ENCODE measurements at regions not wholly inside any gene's neighbourhood (a gene's known extent, or its start where the extent isn't known, plus 50 kb on each side); places are given as distances from the start of the nearest gene placed in this dataset.
"Not testable (repeated sequence)": the region's sequence is repeated elsewhere in the genome, so short reads cannot be mapped to it uniquely, and the experiment has no call there.

DNA sequence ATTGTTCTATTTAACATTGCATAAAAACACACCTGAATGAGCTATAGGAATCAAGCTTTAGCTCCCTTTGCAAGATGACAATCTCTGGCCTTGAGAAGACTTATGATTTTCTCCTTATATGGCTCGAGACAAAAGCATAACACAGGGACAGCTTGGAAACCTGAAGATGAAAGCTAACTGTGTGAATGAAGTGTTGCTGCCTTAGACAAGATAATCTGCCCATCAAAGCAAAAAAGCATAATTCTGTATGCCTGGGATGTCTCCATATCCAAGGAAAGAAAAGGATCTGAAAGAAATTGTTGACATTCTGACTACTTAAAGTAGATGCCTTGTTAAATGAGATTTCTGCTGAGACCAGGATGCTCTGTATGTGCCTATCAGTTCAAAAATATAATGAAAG is 526.7 kb upstream of the TOM1L1 start:
- Histone ChIP-seq H2AFZ (ENCODE audit: low read depth, low read length) (no peak overlapping the region), H3K27me3 (ENCODE audit: low read depth, low read length) (no peaks in the 10 kb centered on the region), H3K79me2 (ENCODE audit: low read length) (no peaks in the 10 kb centered on the region), H3K27ac (ENCODE audit: low read length) (no peak overlapping the region), H3K9me3 (ENCODE audit: insufficient read depth, low read length) (no peaks in the 10 kb centered on the region), H3K9ac (ENCODE audit: low read length) (no peak overlapping the region), H3K4me2 (ENCODE audit: low read length) (no peak overlapping the region), H3K36me3 (replicated peaks; ENCODE audit: low read depth, low read length) (no peaks in the 10 kb centered on the region), H3K4me3 (ENCODE audit: low read length) (no peak overlapping the region), H3K4me1 (ENCODE audit: low read length) (no peaks in the 10 kb centered on the region), H4K20me1 (ENCODE audit: insufficient read depth, low read length) (no peaks in the 10 kb centered on the region)
- TF ChIP-seq EZH2phosphoT487 (IDR thresholded peaks at IDR 0.05; ENCODE audit: low read depth) = no peak
- TF ChIP-seq, protein P1, sequence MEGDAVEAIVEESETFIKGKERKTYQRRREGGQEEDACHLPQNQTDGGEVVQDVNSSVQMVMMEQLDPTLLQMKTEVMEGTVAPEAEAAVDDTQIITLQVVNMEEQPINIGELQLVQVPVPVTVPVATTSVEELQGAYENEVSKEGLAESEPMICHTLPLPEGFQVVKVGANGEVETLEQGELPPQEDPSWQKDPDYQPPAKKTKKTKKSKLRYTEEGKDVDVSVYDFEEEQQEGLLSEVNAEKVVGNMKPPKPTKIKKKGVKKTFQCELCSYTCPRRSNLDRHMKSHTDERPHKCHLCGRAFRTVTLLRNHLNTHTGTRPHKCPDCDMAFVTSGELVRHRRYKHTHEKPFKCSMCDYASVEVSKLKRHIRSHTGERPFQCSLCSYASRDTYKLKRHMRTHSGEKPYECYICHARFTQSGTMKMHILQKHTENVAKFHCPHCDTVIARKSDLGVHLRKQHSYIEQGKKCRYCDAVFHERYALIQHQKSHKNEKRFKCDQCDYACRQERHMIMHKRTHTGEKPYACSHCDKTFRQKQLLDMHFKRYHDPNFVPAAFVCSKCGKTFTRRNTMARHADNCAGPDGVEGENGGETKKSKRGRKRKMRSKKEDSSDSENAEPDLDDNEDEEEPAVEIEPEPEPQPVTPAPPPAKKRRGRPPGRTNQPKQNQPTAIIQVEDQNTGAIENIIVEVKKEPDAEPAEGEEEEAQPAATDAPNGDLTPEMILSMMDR (IDR thresholded peaks at IDR 0.05; ENCODE audit: low read depth, low read length) = no peak

DNA sequence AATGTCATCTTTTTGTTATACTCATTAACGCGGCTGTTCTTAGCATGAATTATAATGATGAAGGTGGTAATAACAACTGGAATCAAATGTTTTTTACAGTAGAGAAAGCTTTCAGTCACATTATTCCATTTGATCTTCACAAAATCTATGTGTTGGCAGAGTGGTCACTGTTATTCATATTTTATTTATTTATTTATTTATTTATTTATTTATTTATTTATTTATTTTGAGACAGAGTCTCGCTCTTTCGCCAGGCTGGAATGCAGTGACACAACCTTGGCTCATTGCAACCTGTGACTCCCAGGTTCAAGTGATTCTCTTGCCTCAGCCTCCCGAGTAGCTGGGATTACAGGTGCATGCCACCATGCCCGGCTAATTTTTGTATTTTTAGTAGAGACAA is 524.2 kb upstream of the TOM1L1 start:
- not testable (repeated sequence) for H3K27ac ChIP-seq (ENCODE audit: low read length); H3K9me3 ChIP-seq (ENCODE audit: insufficient read depth, low read length)

GRCh38 chr17:54381482-54381881 is 519.2 kb upstream of the TOM1L1 start:
- no peaks in the 10 kb centered on the region for H3K79me2 ChIP-seq (ENCODE audit: low read length)
- H3K9ac ChIP-seq (ENCODE audit: low read length) = no peak overlapping the region
- H3K4me1 ChIP-seq (ENCODE audit: low read length) = no peaks in the 10 kb centered on the region
- no peaks in the 10 kb centered on the region for H3K36me3 ChIP-seq (replicated peaks; ENCODE audit: low read depth, low read length)
- H3K4me2 ChIP-seq (ENCODE audit: low read length) = no peak overlapping the region
- H3K27me3 ChIP-seq (ENCODE audit: low read depth, low read length) = no peaks in the 10 kb centered on the region
- H2AFZ ChIP-seq (ENCODE audit: low read depth, low read length) = no peak overlapping the region
- H3K4me3 ChIP-seq (ENCODE audit: low read length) = no peak overlapping the region
- no peaks in the 10 kb centered on the region for H3K9me3 ChIP-seq (ENCODE audit: insufficient read depth, low read length)
- no peaks in the 10 kb centered on the region for H4K20me1 ChIP-seq (ENCODE audit: insufficient read depth, low read length)
- no peak for TF ChIP-seq EZH2phosphoT487 (IDR thresholded peaks at IDR 0.05; ENCODE audit: low read depth)
- TF ChIP-seq, protein P1 (IDR thresholded peaks at IDR 0.05; ENCODE audit: low read depth, low read length) = no peak
- H3K27ac ChIP-seq (ENCODE audit: low read length) = no peak overlapping the region

More for the DNA sequence above, 524.2 kb upstream of the TOM1L1 start:
- not testable (repeated sequence) for H3K9ac ChIP-seq (ENCODE audit: low read length); H3K4me3 ChIP-seq (ENCODE audit: low read length); H2AFZ ChIP-seq (ENCODE audit: low read depth, low read length); H3K4me2 ChIP-seq (ENCODE audit: low read length); H4K20me1 ChIP-seq (ENCODE audit: insufficient read depth, low read length); H3K36me3 ChIP-seq (replicated peaks; ENCODE audit: low read depth, low read length); H3K27me3 ChIP-seq (ENCODE audit: low read depth, low read length); H3K79me2 ChIP-seq (ENCODE audit: low read length); H3K4me1 ChIP-seq (ENCODE audit: low read length)

DNA sequence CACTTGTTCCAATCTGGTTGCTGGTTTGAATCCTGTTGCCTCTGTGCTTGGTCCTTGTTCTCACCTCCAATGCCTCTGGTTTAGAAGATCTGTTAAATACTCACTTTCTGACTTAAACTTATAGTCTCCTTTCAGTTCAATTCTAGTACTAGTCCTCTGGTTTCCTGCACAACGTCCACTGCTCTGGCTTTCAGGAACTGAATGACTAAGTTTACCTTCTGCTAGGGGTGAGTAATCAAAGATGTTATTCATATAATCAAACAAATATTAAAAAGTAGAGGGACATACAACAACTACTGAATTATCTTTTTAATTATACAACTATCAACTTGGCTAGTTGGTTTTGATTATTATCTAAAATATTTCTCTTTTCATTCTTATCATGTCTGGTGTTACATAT is 496.4 kb upstream of the TOM1L1 start:
- no peaks in the 10 kb centered on the region for H4K20me1 ChIP-seq (ENCODE audit: insufficient read depth, low read length)

More for the DNA sequence above, 496.4 kb upstream of the TOM1L1 start:
- H2AFZ ChIP-seq (ENCODE audit: low read depth, low read length) = no peak overlapping the region
- no peaks in the 10 kb centered on the region for H3K79me2 ChIP-seq (ENCODE audit: low read length)
- H3K9ac ChIP-seq (ENCODE audit: low read length) = no peak overlapping the region
- no peak overlapping the region for H3K4me3 ChIP-seq (ENCODE audit: low read length)
- no peak overlapping the region for H3K4me2 ChIP-seq (ENCODE audit: low read length)
- no peaks in the 10 kb centered on the region for H3K27me3 ChIP-seq (ENCODE audit: low read depth, low read length)
- TF ChIP-seq, protein P1 (IDR thresholded peaks at IDR 0.05; ENCODE audit: low read depth, low read length) = no peak
- no peak for TF ChIP-seq EZH2phosphoT487 (IDR thresholded peaks at IDR 0.05; ENCODE audit: low read depth)
- no peaks in the 10 kb centered on the region for H3K9me3 ChIP-seq (ENCODE audit: insufficient read depth, low read length)
- H3K4me1 ChIP-seq (ENCODE audit: low read length) = no peaks in the 10 kb centered on the region
- no peaks in the 10 kb centered on the region for H3K36me3 ChIP-seq (replicated peaks; ENCODE audit: low read depth, low read length)
- no peak overlapping the region for H3K27ac ChIP-seq (ENCODE audit: low read length)

All from OCI-LY3 (cell line).